Neuronal stem cell (in vitro differentiated cells): ENCODE measurements at regions not wholly inside any gene's neighbourhood (a gene's known extent, or its start where the extent isn't known, plus 50 kb on each side); places are given as distances from the start of the nearest gene placed in this dataset.

Experiments
- DNase-seq: peaks from one replicate; pipeline ENCODE4 v3.0.0-alpha.2; 2013; ENCODE audit warnings: low spot score
- H2AFZ ChIP-seq: one replicate; pipeline ENCODE4 v1.6.1; 2013; ENCODE audit warnings: mild to moderate bottlenecking, low read length, inconsistent platforms
- H2AK5ac ChIP-seq: 2 replicates; pipeline ENCODE4 v1.6.1; 2013; ENCODE audit warnings: low read depth, mild to moderate bottlenecking, inconsistent platforms, low read length, moderate library complexity, mixed read lengths
- H2BK120ac ChIP-seq: 2 replicates; pipeline ENCODE4 v1.6.1; 2013; ENCODE audit warnings: low read depth, mild to moderate bottlenecking, inconsistent platforms, low read length, moderate library complexity, mixed read lengths
- H2BK12ac ChIP-seq: one replicate; pipeline ENCODE4 v1.6.1; 2013; ENCODE audit warnings: low read length, inconsistent platforms
- H2BK15ac ChIP-seq: 2 replicates; pipeline ENCODE4 v1.6.1; 2013; ENCODE audit warnings: mild to moderate bottlenecking, low read length, inconsistent platforms, mixed read lengths
- H2BK5ac ChIP-seq: one replicate; pipeline ENCODE4 v1.6.1; 2013; ENCODE audit warnings: inconsistent platforms, mild to moderate bottlenecking, low read length, moderate library complexity
- H3K14ac ChIP-seq: one replicate; pipeline ENCODE4 v1.6.1; 2013; ENCODE audit warnings: low read length, inconsistent platforms
- H3K18ac ChIP-seq: 2 replicates; pipeline ENCODE4 v1.6.1; 2013; ENCODE audit warnings: low read length, inconsistent platforms
- H3K23ac ChIP-seq: 2 replicates; pipeline ENCODE4 v1.6.1; 2013; ENCODE audit warnings: low read depth, mild to moderate bottlenecking, mixed read lengths, low read length, inconsistent platforms; ENCODE audit not compliant: poor library complexity
- H3K27ac ChIP-seq: replicated peaks from 3 replicates; pipeline ENCODE4 v1.5.1; 2013; ENCODE audit warnings: low read length, inconsistent platforms
- H3K27me3 ChIP-seq, 3 experiments: 2 replicates each; pipeline ENCODE4 v1.6.1; 2013; ENCODE audit warnings: low read length in 3 of 3, mild to moderate bottlenecking in 2 of 3, inconsistent platforms in 1 of 3, low read depth in 1 of 3, mixed read lengths in 1 of 3, moderate library complexity in 1 of 3; ENCODE audit not compliant: control insufficient read depth in 3 of 3, insufficient read depth in 3 of 3
- H3K36me3 ChIP-seq, 2 donors: replicated peaks in 1 of 2; 2 replicates each; pipeline ENCODE4 v1.6.1; 2013; ENCODE audit warnings: low read length in 2 of 2; ENCODE audit not compliant: control insufficient read depth in 2 of 2, insufficient read depth in 2 of 2
- H3K4ac ChIP-seq: 2 replicates; pipeline ENCODE4 v1.6.1; 2013; ENCODE audit warnings: inconsistent platforms, mild to moderate bottlenecking, low read length, moderate library complexity
- H3K4me1 ChIP-seq, 2 donors: 1 replicate in 1 of 2; 2 replicates in 1 of 2; pipeline ENCODE4 v1.6.1; 2013; ENCODE audit warnings: low read length in 2 of 2, low read depth in 1 of 2; ENCODE audit not compliant: control insufficient read depth in 2 of 2, insufficient read depth in 1 of 2
- H3K4me2 ChIP-seq: one replicate; pipeline ENCODE4 v1.6.1; 2013; ENCODE audit warnings: mild to moderate bottlenecking, low read length, inconsistent platforms; ENCODE audit not compliant: insufficient read depth, poor library complexity, severe bottlenecking
- H3K4me3 ChIP-seq, 2 donors: 2 replicates each; pipeline ENCODE4 v1.5.1; 2013; ENCODE audit warnings: low read length in 2 of 2, mild to moderate bottlenecking in 2 of 2, inconsistent platforms in 1 of 2, moderate library complexity in 1 of 2
- H3K79me1 ChIP-seq: one replicate; pipeline ENCODE4 v1.6.1; 2013; ENCODE audit warnings: low read depth, mild to moderate bottlenecking, inconsistent platforms, low read length, moderate library complexity
- H3K9ac ChIP-seq: one replicate; pipeline ENCODE4 v1.6.1; 2013; ENCODE audit warnings: mild to moderate bottlenecking, low read depth, low read length, inconsistent platforms; ENCODE audit not compliant: poor library complexity
- H3K9me3 ChIP-seq, 2 donors: replicated peaks in 1 of 2; 2 replicates each; pipeline versions ENCODE3 to v1.6.1; 2013; ENCODE audit warnings: low read length in 2 of 2, mild to moderate bottlenecking in 2 of 2, inconsistent platforms in 1 of 2, low read depth in 1 of 2, mixed read lengths in 1 of 2, moderate library complexity in 1 of 2; ENCODE audit not compliant: control insufficient read depth in 2 of 2, insufficient read depth in 1 of 2
- H4K8ac ChIP-seq: one replicate; pipeline ENCODE4 v1.6.1; 2013; ENCODE audit warnings: low read depth, mild to moderate bottlenecking, inconsistent platforms, low read length, moderate library complexity
- H4K91ac ChIP-seq: one replicate; pipeline ENCODE4 v1.6.1; 2013; ENCODE audit warnings: low read length, low read depth, mild to moderate bottlenecking, inconsistent platforms; ENCODE audit not compliant: poor library complexity
- WGBS, 2 donors: extraction: QIAGEN DNeasy Blood & Tissue Kit; methylation state at CpG; one replicate each; pipeline ENCODE4 v1.1.7; 2013; ENCODE audit warnings: missing lambda C conversion rate in 2 of 2, mixed read lengths in 1 of 2; ENCODE audit not compliant: insufficient read length in 2 of 2, insufficient replicate concordance in 1 of 2; ENCODE audit errors: extremely low coverage in 2 of 2; 5-methylcytosine and 5-hydroxymethylcytosine counted together

GRCh38 chr1:227451954-227452353 lies 111.4 kb upstream of the ZNF678 start:
- Histone ChIP-seq H4K91ac (no peak overlapping the region), H3K4ac (no peak overlapping the region), H2AFZ (no peak overlapping the region), H3K4me3 (no peak overlapping the region), H3K18ac (no peak overlapping the region), H3K36me3 (no peaks in the 10 kb centered on the region), H3K14ac (no peak overlapping the region), H3K9ac (no peak overlapping the region), H3K27me3 (no peaks in the 10 kb centered on the region), H2BK120ac (no peak overlapping the region), H4K8ac (no peak overlapping the region), H3K4me1 (peaks cover 0 to 3% of the 10 kb centered on the region in 2 donors), H3K9me3 (no peaks in the 10 kb centered on the region), H2BK15ac (no peak overlapping the region), H3K79me1 (no peaks in the 10 kb centered on the region), H2BK5ac (no peak overlapping the region), H3K27ac (no peak overlapping the region), H3K23ac (no peak overlapping the region), H2BK12ac (no peak overlapping the region), H3K4me2 (no peak overlapping the region), H2AK5ac (no peak overlapping the region)
- no peak for DNase-seq

GRCh38 chr1:227451057-227451456 lies 112.3 kb upstream of the ZNF678 start:
- H2BK120ac ChIP-seq: no peak overlapping the region
- no peak overlapping the region for H3K27ac ChIP-seq
- no peak overlapping the region for H2BK5ac ChIP-seq
- no peak overlapping the region for H3K4me3 ChIP-seq
- no peak overlapping the region for H3K9ac ChIP-seq
- no peak for DNase-seq
- H4K91ac ChIP-seq: no peak overlapping the region
- H3K36me3 ChIP-seq: no peaks in the 10 kb centered on the region
- H3K14ac ChIP-seq: no peak overlapping the region
- H3K18ac ChIP-seq: no peak overlapping the region
- no peaks in the 10 kb centered on the region for H3K27me3 ChIP-seq
- H2BK12ac ChIP-seq: no peak overlapping the region
- H2BK15ac ChIP-seq: no peak overlapping the region
- H4K8ac ChIP-seq: no peak overlapping the region
- H3K4me1 ChIP-seq: peaks cover 0 to 3% of the 10 kb centered on the region in 2 donors
- H3K23ac ChIP-seq: no peak overlapping the region
- WGBS, 2 donors: no CpG with 5 or more reads among the region's 2 CpGs
- no peak overlapping the region for H3K4ac ChIP-seq
- no peak overlapping the region for H2AK5ac ChIP-seq
- no peak overlapping the region for H2AFZ ChIP-seq
- no peaks in the 10 kb centered on the region for H3K79me1 ChIP-seq
- H3K4me2 ChIP-seq: no peak overlapping the region
- H3K9me3 ChIP-seq: no peaks in the 10 kb centered on the region

- Histone ChIP-seq H3K9me3 (no peaks in the 10 kb centered on the region), H3K14ac (no peak overlapping the region), H2BK120ac (no peak overlapping the region), H3K79me1 (no peaks in the 10 kb centered on the region), H4K91ac (no peak overlapping the region), H2AK5ac (no peak overlapping the region), H3K18ac (no peak overlapping the region), H2BK12ac (no peak overlapping the region), H2AFZ (no peak overlapping the region), H3K4me1 (peaks cover 0 to 3% of the 10 kb centered on the region in 2 donors), H3K27me3 (no peaks in the 10 kb centered on the region), H2BK15ac (no peak overlapping the region), H3K4me2 (no peak overlapping the region), H2BK5ac (no peak overlapping the region), H3K23ac (no peak overlapping the region), H3K4me3 (no peak overlapping the region), H4K8ac (no peak overlapping the region), H3K27ac (no peak overlapping the region), H3K4ac (no peak overlapping the region), H3K9ac (no peak overlapping the region), H3K36me3 (no peaks in the 10 kb centered on the region)
- no peak for DNase-seq
- WGBS, 2 donors: no CpG with 5 or more reads among the region's 2 CpGs
Measured at GRCh38 chr1:227450489-227450888, 112.9 kb upstream of the ZNF678 start.

- no CpG with 5 or more reads among the region's 11 CpGs for WGBS, 2 donors
- H4K8ac ChIP-seq: no peak overlapping the region
- no peak overlapping the region for H2AFZ ChIP-seq
- H3K23ac ChIP-seq: no peak overlapping the region
- H3K4me1 ChIP-seq: peaks cover 0 to 3% of the 10 kb centered on the region in 2 donors
- no peak overlapping the region for H3K4ac ChIP-seq
- no peaks in the 10 kb centered on the region for H3K36me3 ChIP-seq
- H2AK5ac ChIP-seq: no peak overlapping the region
- H3K4me2 ChIP-seq: no peak overlapping the region
- no peaks in the 10 kb centered on the region for H3K9me3 ChIP-seq
- H2BK12ac ChIP-seq: no peak overlapping the region
- H4K91ac ChIP-seq: no peak overlapping the region
- no peaks in the 10 kb centered on the region for H3K27me3 ChIP-seq
- DNase-seq: no peak
- no peak overlapping the region for H3K4me3 ChIP-seq
- H2BK15ac ChIP-seq: no peak overlapping the region
- no peak overlapping the region for H3K18ac ChIP-seq
- H3K14ac ChIP-seq: no peak overlapping the region
- H3K9ac ChIP-seq: no peak overlapping the region
- H2BK5ac ChIP-seq: no peak overlapping the region
- no peak overlapping the region for H2BK120ac ChIP-seq
- H3K27ac ChIP-seq: no peak overlapping the region
- H3K79me1 ChIP-seq: no peaks in the 10 kb centered on the region
Measured at GRCh38 chr1:227449741-227450441, 113.5 kb upstream of the ZNF678 start.
